Neural progenitor cell (in vitro differentiated cells): ENCODE measurements at regions not wholly inside any gene's neighbourhood (a gene's known extent, or its start where the extent isn't known, plus 50 kb on each side); places are given as distances from the start of the nearest gene placed in this dataset.

Source experiments
- DNase-seq: peaks from one replicate; pipeline ENCODE4 v3.0.0-alpha.2; 2016; ENCODE audit warnings: low spot score
- H2AFZ ChIP-seq: fragments of 200-600 bp; sonication (generic); replicated peaks from 2 replicates; pipeline ENCODE4 v1.6.1; 2016; ENCODE audit warnings: antibody characterized with exemption
- H3F3A ChIP-seq: fragments of 200-600 bp; sonication (generic); 2 replicates; pipeline ENCODE4 v1.6.1; 2016; ENCODE audit warnings: antibody characterized with exemption, low read depth
- H3K27ac ChIP-seq: fragments of 200-600 bp; sonication (generic); 2 replicates; pipeline ENCODE4 v1.5.1; 2016; ENCODE audit warnings: mild to moderate bottlenecking
- H3K27me3 ChIP-seq: fragments of 200-600 bp; sonication (generic); 2 replicates; pipeline ENCODE4 v1.6.1; 2016; ENCODE audit warnings: mild to moderate bottlenecking, moderate library complexity
- H3K36me3 ChIP-seq: fragments of 200-600 bp; sonication (generic); 2 replicates; pipeline ENCODE4 v1.5.1; 2016
- H3K4me1 ChIP-seq: fragments of 200-600 bp; sonication (generic); 2 replicates; pipeline ENCODE4 v1.6.1; 2016; ENCODE audit warnings: mixed run types
- H3K4me2 ChIP-seq: fragments of 200-600 bp; sonication (generic); 2 replicates; pipeline ENCODE4 v1.6.1; 2016
- H3K4me3 ChIP-seq: fragments of 200-600 bp; sonication (generic); 2 replicates; pipeline ENCODE4 v1.5.1; 2016
- H3K79me2 ChIP-seq: fragments of 200-600 bp; sonication (generic); 2 replicates; pipeline ENCODE4 v1.6.1; 2016; ENCODE audit warnings: low read depth
- H3K9ac ChIP-seq: fragments of 200-600 bp; sonication (generic); 2 replicates; pipeline ENCODE4 v1.6.1; 2016
- H3K9me3 ChIP-seq: fragments of 200-600 bp; sonication (generic); 2 replicates; pipeline ENCODE4 v1.5.1; 2016; ENCODE audit warnings: low read depth
- H4K20me1 ChIP-seq: fragments of 200-600 bp; sonication (generic); 2 replicates; pipeline ENCODE4 v1.6.1; 2016; ENCODE audit warnings: low read depth
- H3K27ac Mint-ChIP-seq: 3 replicates; pipeline ENCODE4 v1.8.0; 2021; ENCODE audit warnings: mixed read lengths
- H3K27me3 Mint-ChIP-seq: 2 replicates; pipeline ENCODE4 v1.8.0; 2022; ENCODE audit warnings: low read depth, mild to moderate bottlenecking, inconsistent platforms, moderate library complexity, mixed read lengths; ENCODE audit not compliant: insufficient read depth
- H3K36me3 Mint-ChIP-seq: 3 replicates; pipeline ENCODE4 v1.8.0; 2021; ENCODE audit warnings: mixed read lengths
- H3K4me1 Mint-ChIP-seq: 3 replicates; pipeline ENCODE4 v1.8.0; 2021; ENCODE audit warnings: mixed read lengths
- H3K4me3 Mint-ChIP-seq: 3 replicates; pipeline ENCODE4 v1.8.0; 2021; ENCODE audit warnings: mild to moderate bottlenecking, moderate library complexity, mixed read lengths
- H3K9me3 Mint-ChIP-seq: 3 replicates; pipeline ENCODE4 v1.8.0; 2020; ENCODE audit warnings: mixed read lengths
- EZH2 ChIP-seq: fragments of 200-600 bp; sonication (generic); IDR thresholded peaks from 2 replicates; pipeline ENCODE4 v1.6.1; 2017; ENCODE audit warnings: antibody characterized with exemption, mild to moderate bottlenecking, moderate library complexity
- EZH2phosphoT487 ChIP-seq: fragments of 200-600 bp; sonication (generic); IDR thresholded peaks from 2 replicates; pipeline ENCODE4 v1.6.1; 2017; ENCODE audit warnings: antibody characterized with exemption
- TF ChIP-seq, protein P1 (sequence below): fragments of 200-600 bp; sonication (generic); IDR thresholded peaks from 2 replicates; pipeline ENCODE4 v1.5.1; 2017; ENCODE audit warnings: antibody characterized with exemption, mild to moderate bottlenecking

DNA sequence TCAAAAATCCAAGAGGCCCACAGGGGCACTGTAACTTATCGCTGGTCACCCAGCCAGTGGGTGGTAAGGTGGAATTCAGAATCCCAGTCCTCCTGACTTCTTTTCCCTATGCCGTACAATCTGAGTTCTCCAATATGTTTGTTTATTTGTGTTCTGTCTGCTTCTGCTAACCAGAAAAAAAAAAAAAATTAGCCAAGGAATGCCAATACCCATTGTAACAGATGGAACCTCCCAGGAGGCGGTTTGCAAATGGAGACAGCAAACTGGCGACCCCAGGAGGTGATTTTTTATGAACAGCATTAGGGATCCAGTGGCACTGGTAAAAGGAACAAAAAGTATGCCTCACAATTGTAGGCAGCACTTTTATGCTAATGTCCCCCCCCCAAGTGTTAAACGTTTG lies 189.0 kb upstream of the FGGY start:
- Histone ChIP-seq H3K4me3 (no peak overlapping the region), H3K4me1 (peaks cover 19% of the 10 kb centered on the region), H3K4me2 (no peak overlapping the region), H3F3A (no peaks in the 10 kb centered on the region), H3K27ac (no peak overlapping the region), H3K36me3 (no peaks in the 10 kb centered on the region), H4K20me1 (no peaks in the 10 kb centered on the region), H3K27me3 (no peaks in the 10 kb centered on the region), H2AFZ (no peak overlapping the region), H3K79me2 (no peaks in the 10 kb centered on the region), H3K9ac (no peak overlapping the region), H3K9me3 (no peaks in the 10 kb centered on the region)
- H3K4me3 Mint-ChIP-seq, result no peak overlapping the region
- H3K27ac Mint-ChIP-seq, result no peak overlapping the region
- TF ChIP-seq, protein P1, sequence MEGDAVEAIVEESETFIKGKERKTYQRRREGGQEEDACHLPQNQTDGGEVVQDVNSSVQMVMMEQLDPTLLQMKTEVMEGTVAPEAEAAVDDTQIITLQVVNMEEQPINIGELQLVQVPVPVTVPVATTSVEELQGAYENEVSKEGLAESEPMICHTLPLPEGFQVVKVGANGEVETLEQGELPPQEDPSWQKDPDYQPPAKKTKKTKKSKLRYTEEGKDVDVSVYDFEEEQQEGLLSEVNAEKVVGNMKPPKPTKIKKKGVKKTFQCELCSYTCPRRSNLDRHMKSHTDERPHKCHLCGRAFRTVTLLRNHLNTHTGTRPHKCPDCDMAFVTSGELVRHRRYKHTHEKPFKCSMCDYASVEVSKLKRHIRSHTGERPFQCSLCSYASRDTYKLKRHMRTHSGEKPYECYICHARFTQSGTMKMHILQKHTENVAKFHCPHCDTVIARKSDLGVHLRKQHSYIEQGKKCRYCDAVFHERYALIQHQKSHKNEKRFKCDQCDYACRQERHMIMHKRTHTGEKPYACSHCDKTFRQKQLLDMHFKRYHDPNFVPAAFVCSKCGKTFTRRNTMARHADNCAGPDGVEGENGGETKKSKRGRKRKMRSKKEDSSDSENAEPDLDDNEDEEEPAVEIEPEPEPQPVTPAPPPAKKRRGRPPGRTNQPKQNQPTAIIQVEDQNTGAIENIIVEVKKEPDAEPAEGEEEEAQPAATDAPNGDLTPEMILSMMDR, result no peak
- TF ChIP-seq EZH2phosphoT487 (no peak), EZH2 (no peak)
- no peaks in the 10 kb centered on the region for H3K36me3 Mint-ChIP-seq
- peaks cover 21% of the 10 kb centered on the region for H3K4me1 Mint-ChIP-seq
- H3K27me3 Mint-ChIP-seq, result peaks cover 4% of the 10 kb centered on the region
- no peak for DNase-seq
- no peaks in the 10 kb centered on the region for H3K9me3 Mint-ChIP-seq

DNA sequence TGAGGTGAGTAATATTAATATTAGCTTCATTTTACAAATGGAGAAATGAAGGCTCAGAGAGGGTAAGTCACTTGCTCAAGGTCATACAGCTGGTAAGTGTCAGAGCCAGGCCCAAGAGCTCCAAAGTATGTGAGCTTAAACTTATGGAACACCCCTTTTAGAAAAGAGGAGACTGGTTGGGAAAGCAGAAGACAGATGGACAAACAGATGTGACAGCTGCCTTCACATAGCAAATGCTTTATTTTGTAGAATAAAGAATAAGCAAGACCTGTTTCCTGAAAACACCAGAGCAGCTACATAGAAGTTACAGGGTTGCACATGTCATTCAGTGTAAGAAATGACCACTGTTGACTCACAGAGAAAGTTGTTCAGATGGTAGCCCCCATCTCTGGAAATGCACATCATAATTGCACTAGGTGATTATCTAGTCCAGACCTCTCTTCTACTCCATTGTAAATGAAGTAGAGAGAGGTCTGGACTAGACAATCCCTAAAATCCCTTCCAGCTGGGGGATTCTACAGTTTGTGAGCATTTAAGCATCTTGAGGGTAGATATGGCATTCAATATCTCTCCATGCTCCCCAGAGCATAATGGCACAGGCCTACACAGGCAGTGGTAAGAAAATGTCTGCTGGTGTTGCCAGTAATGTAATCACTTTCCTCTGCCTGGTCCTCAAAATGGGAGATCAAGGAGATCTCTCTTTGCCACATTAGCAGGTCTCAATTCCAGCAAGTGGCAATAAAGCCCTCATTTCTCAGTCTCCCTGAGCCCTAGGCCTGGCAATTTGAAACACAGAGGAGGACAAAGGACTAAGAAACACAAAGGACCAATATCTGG lies 188.2 kb upstream of the FGGY start:
- Histone ChIP-seq H3F3A (no peaks in the 10 kb centered on the region), H3K9ac (no peak overlapping the region), H3K27me3 (no peaks in the 10 kb centered on the region), H3K4me1 (peaks cover 19% of the 10 kb centered on the region), H3K9me3 (no peaks in the 10 kb centered on the region), H3K4me2 (peak overlapping the region; percentile 12), H4K20me1 (no peaks in the 10 kb centered on the region), H3K4me3 (no peak overlapping the region), H3K79me2 (no peaks in the 10 kb centered on the region), H3K27ac (no peak overlapping the region), H2AFZ (peak overlapping the region; percentile 76), H3K36me3 (no peaks in the 10 kb centered on the region)
- TF ChIP-seq, protein P1, result no peak
- TF ChIP-seq EZH2phosphoT487 (no peak), EZH2 (no peak)
- Mint-ChIP-seq H3K9me3 (no peaks in the 10 kb centered on the region), H3K27me3 (peaks cover 2% of the 10 kb centered on the region), H3K36me3 (no peaks in the 10 kb centered on the region), H3K4me1 (peaks cover 21% of the 10 kb centered on the region), H3K27ac (no peak overlapping the region), H3K4me3 (no peak overlapping the region)
- no peak for DNase-seq

DNA sequence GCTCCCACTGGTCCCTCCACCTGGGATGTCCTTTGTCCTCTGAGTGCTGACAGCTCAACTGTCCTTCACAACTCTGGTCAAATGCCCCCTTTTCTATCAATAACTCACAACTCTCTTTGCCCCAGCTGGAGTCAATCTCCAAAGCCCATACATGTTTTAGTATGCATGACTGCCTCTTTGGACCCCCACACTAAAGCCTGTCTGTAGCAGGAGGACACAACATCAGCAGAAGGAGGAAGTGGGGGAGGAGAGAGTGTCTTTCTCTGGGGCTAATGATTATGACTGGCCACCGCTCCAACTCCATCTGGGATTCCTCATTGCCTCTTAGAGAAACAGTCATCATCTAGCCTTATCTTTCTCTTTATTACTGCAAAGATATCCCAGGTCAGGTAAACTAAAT lies 186.6 kb upstream of the FGGY start:
- Histone ChIP-seq H3K4me1 (peaks cover 19% of the 10 kb centered on the region), H3K79me2 (no peaks in the 10 kb centered on the region), H3K27me3 (no peaks in the 10 kb centered on the region), H2AFZ (peak overlapping the region; percentile 53), H3K36me3 (no peaks in the 10 kb centered on the region), H3K27ac (no peak overlapping the region), H3K4me3 (no peak overlapping the region), H4K20me1 (no peaks in the 10 kb centered on the region), H3K9me3 (no peaks in the 10 kb centered on the region), H3F3A (no peaks in the 10 kb centered on the region), H3K4me2 (peak overlapping the region; percentile 15), H3K9ac (no peak overlapping the region)
- peaks cover 19% of the 10 kb centered on the region for H3K4me1 Mint-ChIP-seq
- no peaks in the 10 kb centered on the region for H3K36me3 Mint-ChIP-seq
- peaks cover 2% of the 10 kb centered on the region for H3K27me3 Mint-ChIP-seq
- no peaks in the 10 kb centered on the region for H3K9me3 Mint-ChIP-seq
- no peak for TF ChIP-seq EZH2
- TF ChIP-seq, protein P1, result no peak
- TF ChIP-seq EZH2phosphoT487, result no peak
- no peak overlapping the region for H3K4me3 Mint-ChIP-seq
- H3K27ac Mint-ChIP-seq, result no peak overlapping the region
- no peak for DNase-seq
